Activated T-cell treated with anti-CD3 and anti-CD28 coated beads, Interleukin-2, amount 50 U/mL, for 24 hours (primary cell): ENCODE measurements at regions not wholly inside any gene's neighbourhood (a gene's known extent, or its start where the extent isn't known, plus 50 kb on each side); places are given as distances from the start of the nearest gene placed in this dataset.
"Not testable (repeated sequence)": the region's sequence is repeated elsewhere in the genome, so short reads cannot be mapped to it uniquely, and the experiment has no call there.

Source experiments
- DNase-seq: peaks from one replicate; pipeline ENCODE4 v3.0.0-alpha.2; 2020
- H3K27ac Mint-ChIP-seq: 2 replicates; pipeline ENCODE4 v1.8.0; 2020; ENCODE audit warnings: mild to moderate bottlenecking, mixed read lengths
- H3K27me3 Mint-ChIP-seq: 2 replicates; pipeline ENCODE4 v1.8.0; 2020; ENCODE audit warnings: mixed read lengths
- H3K36me3 Mint-ChIP-seq: 2 replicates; pipeline ENCODE4 v1.8.0; 2020; ENCODE audit warnings: low read depth, mixed read lengths
- H3K4me1 Mint-ChIP-seq: 2 replicates; pipeline ENCODE4 v1.8.0; 2020; ENCODE audit warnings: low read depth, mixed read lengths
- H3K4me3 Mint-ChIP-seq: 2 replicates; pipeline ENCODE4 v1.8.0; 2020; ENCODE audit warnings: mild to moderate bottlenecking, moderate library complexity, mixed read lengths
- H3K9me3 Mint-ChIP-seq: 2 replicates; pipeline ENCODE4 v1.8.0; 2020; ENCODE audit warnings: mixed read lengths

DNA sequence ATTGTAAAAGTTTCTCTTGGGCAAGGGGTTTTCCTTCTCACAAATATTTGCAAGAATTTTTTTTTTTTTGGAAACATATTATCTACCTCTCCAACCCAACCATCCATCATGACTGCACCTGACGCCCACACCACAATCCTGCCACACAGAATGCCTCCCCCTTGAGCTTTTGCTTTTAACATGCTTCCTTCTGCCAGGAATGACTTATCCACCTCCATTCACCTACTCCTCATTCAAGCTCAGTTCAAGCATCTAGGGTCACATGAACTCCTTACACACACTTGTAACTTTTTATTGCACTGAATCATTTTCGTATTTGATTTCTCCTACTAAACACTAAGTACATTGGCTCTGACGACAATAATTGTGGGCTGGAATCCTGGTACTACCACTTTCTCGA lies 660.1 kb upstream of the AUTS2 start:
- Mint-ChIP-seq H3K27me3 (no peaks in the 10 kb centered on the region), H3K27ac (no peak overlapping the region), H3K4me1 (no peaks in the 10 kb centered on the region), H3K9me3 (peaks cover 46% of the 10 kb centered on the region), H3K36me3 (no peaks in the 10 kb centered on the region), H3K4me3 (no peak overlapping the region)
- no peak for DNase-seq

DNA sequence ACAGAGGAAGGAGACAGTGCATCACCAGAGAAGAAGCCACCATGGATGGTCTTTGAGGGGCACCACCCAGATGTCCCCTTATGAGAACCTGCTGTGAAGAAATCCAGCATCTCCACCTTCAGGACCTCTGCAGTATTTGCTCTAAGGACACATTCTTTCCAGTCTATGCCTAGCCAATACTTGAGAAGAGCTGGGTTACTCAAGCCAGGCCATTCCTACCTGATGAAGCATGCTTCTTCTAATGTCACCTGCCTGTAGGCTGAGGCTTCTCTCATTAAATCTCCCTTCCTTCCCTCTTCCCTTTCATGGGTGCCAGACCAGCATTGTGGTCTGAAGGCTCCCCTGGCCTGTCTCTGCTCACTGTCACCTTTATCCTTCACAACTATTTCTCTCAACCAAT lies 654.5 kb upstream of the AUTS2 start:
- no peak for DNase-seq
- no peaks in the 10 kb centered on the region for H3K27me3 Mint-ChIP-seq
- H3K4me3 Mint-ChIP-seq, result no peak overlapping the region
- no peaks in the 10 kb centered on the region for H3K36me3 Mint-ChIP-seq
- peaks cover 28% of the 10 kb centered on the region for H3K9me3 Mint-ChIP-seq
- H3K4me1 Mint-ChIP-seq, result no peaks in the 10 kb centered on the region
- H3K27ac Mint-ChIP-seq, result no peak overlapping the region

DNA sequence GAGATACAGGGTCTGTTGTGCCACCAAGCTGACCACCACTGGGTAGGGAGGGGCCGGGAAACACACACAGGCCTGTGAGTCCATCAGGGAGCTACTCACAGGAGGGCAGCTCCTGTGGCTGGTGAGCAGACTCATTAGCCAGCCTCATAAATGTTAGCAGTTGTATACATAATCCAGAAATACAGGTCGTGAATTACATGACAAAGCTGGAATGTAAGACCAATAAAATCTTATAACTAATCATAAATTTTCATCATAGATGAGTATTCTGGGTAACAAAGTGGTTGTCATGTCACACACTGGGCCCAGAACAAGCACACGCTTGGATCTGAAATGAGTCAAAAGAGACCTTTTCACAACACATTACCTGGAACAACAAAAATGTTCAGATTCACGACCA lies 642.6 kb upstream of the AUTS2 start:
- H3K4me1 Mint-ChIP-seq, result no peaks in the 10 kb centered on the region
- no peak overlapping the region for H3K4me3 Mint-ChIP-seq
- DNase-seq, result no peak
- H3K36me3 Mint-ChIP-seq, result no peaks in the 10 kb centered on the region
- no peaks in the 10 kb centered on the region for H3K27me3 Mint-ChIP-seq
- no peak overlapping the region for H3K27ac Mint-ChIP-seq
- H3K9me3 Mint-ChIP-seq, result peaks cover 12% of the 10 kb centered on the region

DNA sequence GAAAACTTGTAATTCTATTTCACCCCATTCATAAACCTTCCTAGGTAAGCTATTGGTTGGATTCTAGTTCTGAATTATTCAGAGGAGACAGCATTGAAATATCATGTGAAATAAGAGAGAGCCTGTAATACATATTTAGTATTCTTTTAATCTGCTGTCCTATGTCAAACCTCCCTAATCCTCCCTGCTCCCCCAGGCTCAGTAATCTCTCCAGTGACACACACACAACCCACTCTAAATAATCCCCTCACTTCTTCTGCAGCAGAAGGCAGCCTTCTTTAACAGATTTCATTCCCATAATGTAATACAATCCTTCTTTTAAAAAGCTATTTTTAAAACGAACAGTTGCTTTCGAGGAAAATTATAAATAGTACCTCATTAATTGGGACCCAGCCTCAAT lies 639.7 kb upstream of the AUTS2 start:
- H3K4me3 Mint-ChIP-seq, result no peak overlapping the region
- DNase-seq, result no peak
- H3K27ac Mint-ChIP-seq, result no peak overlapping the region
- no peaks in the 10 kb centered on the region for H3K27me3 Mint-ChIP-seq
- no peaks in the 10 kb centered on the region for H3K36me3 Mint-ChIP-seq
- no peaks in the 10 kb centered on the region for H3K4me1 Mint-ChIP-seq
- peaks cover 17% of the 10 kb centered on the region for H3K9me3 Mint-ChIP-seq

DNA sequence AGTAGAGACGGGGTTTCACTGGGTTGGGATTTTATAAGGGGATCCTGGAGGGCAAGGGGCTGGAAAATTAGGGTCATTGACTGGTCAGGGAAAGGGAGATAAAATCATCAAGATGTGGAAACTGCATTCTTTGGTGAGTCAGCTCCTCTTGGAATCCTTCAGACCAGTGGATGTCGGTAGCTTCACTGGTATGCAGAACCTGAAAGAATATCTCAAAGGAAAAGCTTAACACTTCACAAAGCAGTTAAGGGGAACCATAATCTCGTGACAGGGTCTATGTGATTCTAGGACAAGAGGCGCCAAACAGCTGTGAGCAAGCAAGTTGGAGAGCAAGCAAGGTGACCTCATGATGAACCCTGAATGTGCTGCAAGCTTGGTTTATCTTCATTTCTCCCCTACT lies 634.7 kb upstream of the AUTS2 start:
- no peak for DNase-seq
- no peaks in the 10 kb centered on the region for H3K27me3 Mint-ChIP-seq
- H3K36me3 Mint-ChIP-seq, result no peaks in the 10 kb centered on the region
- no peaks in the 10 kb centered on the region for H3K4me1 Mint-ChIP-seq
- no peak overlapping the region for H3K27ac Mint-ChIP-seq
- peaks cover 8% of the 10 kb centered on the region for H3K9me3 Mint-ChIP-seq
- no peak overlapping the region for H3K4me3 Mint-ChIP-seq

DNA sequence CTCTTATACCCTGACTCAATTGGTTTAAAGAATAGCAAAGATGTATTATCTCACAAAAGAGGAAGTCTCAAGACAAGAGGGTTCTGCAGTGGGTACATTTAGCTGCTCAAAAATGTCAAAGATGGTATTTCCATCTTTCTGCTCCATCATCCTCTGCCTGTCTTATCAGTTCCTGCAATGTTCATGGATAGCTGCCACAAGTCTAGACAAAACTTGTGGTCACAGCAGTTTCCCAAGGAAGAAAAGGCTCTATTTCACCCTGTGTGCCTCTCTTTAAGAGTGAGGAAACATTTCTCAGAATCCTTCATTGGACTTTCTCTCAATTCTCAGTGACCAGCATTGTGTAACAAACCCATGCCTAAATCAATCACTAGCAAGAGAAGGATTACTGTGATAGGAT lies 634.2 kb upstream of the AUTS2 start:
- Mint-ChIP-seq H3K27me3 (no peaks in the 10 kb centered on the region), H3K4me1 (no peaks in the 10 kb centered on the region), H3K36me3 (no peaks in the 10 kb centered on the region), H3K27ac (no peak overlapping the region), H3K4me3 (no peak overlapping the region), H3K9me3 (peaks cover 8% of the 10 kb centered on the region)
- no peak for DNase-seq

DNA sequence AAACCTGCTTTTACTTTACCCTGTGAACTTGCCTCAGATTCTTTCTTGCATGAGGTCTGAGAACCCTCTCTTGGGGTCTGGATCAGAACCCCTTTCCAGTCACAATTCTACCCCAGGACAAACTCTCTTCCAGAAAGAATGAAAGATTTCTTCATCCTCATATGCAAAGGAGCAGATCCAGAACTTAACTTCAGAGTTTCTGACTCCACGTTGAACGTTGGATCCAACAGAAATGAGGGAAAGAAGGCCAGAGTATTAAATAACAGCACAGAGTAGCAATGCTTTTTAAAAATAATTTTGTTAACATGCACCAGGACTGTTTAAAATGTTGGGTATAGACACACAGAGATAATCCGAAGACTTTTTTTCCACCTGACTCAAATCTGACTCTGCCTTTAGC lies 632.9 kb upstream of the AUTS2 start:
- peaks cover 10% of the 10 kb centered on the region for H3K9me3 Mint-ChIP-seq
- no peak overlapping the region for H3K4me3 Mint-ChIP-seq
- H3K36me3 Mint-ChIP-seq, result no peaks in the 10 kb centered on the region
- H3K27ac Mint-ChIP-seq, result no peak overlapping the region
- H3K27me3 Mint-ChIP-seq, result no peaks in the 10 kb centered on the region
- no peaks in the 10 kb centered on the region for H3K4me1 Mint-ChIP-seq
- DNase-seq, result no peak

DNA sequence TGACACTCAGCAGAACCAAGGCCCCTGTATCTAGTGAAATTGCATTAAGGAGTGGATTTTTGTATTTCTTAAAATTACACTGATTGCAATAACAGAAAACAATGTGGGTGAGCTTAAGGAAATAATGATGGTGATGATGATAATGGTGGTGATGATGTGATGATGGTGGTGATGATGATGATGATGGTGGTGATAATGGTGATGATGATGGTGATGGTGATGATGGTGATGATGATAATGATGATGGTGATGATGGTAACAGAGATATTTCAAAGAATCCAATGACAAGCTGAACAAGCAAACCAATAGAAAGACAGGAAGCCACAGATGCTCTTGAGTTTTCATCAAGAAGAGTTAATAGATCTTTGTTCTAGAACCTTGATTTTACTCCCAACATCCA lies 630.7 kb upstream of the AUTS2 start:
- Mint-ChIP-seq H3K4me3 (no peak overlapping the region), H3K36me3 (no peaks in the 10 kb centered on the region), H3K4me1 (no peaks in the 10 kb centered on the region), H3K27me3 (no peaks in the 10 kb centered on the region), H3K9me3 (peaks cover 10% of the 10 kb centered on the region), H3K27ac (no peak overlapping the region)
- no peak for DNase-seq

DNA sequence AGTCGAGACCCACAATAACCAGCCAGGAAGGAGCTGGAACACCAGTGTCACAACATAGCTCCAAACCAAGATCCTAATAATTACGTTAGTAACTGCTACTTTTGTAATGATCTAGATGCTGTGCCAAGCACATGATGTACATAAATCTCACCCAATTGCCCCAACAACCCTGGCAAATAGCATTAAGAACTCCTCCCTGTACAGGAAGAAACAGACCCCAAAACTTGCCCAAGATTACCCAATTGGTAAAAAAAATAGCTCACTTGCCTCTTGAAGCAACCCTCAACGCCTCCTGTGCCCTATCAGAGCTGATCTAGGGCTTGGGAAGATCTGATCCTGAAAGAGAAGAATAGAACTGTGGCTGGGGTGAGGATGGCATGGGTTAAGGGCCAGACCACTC lies 628.7 kb upstream of the AUTS2 start:
- Mint-ChIP-seq H3K4me3 (no peak overlapping the region), H3K4me1 (no peaks in the 10 kb centered on the region), H3K36me3 (no peaks in the 10 kb centered on the region), H3K27ac (no peak overlapping the region), H3K27me3 (no peaks in the 10 kb centered on the region), H3K9me3 (peaks cover 7% of the 10 kb centered on the region)
- DNase-seq, result no peak

DNA sequence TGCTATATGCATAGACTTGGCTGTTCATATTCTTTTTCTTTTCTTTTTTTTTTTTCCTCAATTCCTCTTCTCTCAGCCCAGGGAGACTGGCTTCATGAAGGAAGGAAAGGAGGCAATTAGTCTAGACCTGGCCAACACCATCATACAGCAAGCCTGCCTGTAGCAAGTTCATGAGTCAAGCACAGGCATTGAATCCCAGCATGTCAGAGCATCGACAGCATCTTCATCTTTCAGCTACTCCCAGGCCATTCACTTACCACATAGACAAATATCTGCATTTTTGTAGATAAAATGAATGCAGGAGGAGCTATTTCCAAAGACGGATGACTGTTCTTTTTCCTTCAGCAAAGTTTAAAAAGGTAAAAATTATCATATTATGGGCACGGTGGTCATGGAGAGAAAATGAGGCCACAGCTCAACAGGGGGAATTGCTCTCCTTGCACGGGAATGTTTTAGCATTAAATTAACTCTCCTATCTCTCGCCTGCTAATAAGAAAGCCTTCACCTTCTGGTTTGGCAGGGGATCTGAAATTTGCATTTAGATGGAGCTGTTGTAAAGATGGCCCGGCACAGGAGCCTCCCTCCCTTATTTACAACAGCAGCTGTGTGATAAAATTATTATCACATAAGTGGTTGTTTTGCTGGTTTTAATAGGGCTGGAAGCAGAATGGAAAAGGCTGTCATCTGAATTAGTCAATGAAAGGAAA lies 626.5 kb upstream of the AUTS2 start:
- Mint-ChIP-seq H3K36me3 (no peaks in the 10 kb centered on the region), H3K4me3 (no peak overlapping the region), H3K27me3 (no peaks in the 10 kb centered on the region), H3K9me3 (peaks cover 8% of the 10 kb centered on the region), H3K4me1 (no peaks in the 10 kb centered on the region), H3K27ac (no peak overlapping the region)
- no peak for DNase-seq

DNA sequence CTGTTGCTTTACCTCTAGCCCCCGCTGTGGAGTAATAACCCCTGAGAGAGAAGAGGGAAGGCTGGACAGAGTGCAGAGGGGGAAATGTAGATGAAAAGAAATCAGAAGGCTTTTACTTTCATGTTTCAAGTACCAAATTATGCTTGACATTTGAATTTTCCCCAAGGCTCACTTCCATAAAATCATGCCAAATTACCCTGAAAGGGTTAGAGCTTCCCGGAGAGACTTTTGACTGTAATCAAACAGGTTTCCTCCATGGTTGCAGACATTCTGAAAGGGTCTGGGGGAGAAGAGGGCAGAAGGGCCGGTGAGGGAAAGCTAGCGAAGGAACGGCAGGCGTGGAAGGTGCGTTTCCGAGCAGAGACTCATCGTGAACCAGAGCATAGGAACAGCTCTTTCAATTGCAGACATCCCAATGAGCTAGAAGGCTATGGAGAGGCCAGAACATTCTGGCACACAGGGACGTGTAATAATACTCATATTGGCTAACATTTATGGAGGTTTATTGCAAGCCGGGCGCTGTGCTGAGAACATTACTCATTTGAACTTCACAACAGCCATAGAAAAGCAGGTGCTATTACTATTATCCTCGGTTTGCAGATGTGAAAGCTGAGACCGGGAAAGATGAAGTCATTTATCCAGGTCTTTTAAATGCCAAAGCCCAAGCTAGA lies 620.8 kb upstream of the AUTS2 start:
- H3K27ac Mint-ChIP-seq, result no peak overlapping the region
- no peak overlapping the region for H3K4me3 Mint-ChIP-seq
- H3K27me3 Mint-ChIP-seq, result no peaks in the 10 kb centered on the region
- no peaks in the 10 kb centered on the region for H3K36me3 Mint-ChIP-seq
- no peaks in the 10 kb centered on the region for H3K4me1 Mint-ChIP-seq
- no peak for DNase-seq
- peaks cover 21% of the 10 kb centered on the region for H3K9me3 Mint-ChIP-seq

DNA sequence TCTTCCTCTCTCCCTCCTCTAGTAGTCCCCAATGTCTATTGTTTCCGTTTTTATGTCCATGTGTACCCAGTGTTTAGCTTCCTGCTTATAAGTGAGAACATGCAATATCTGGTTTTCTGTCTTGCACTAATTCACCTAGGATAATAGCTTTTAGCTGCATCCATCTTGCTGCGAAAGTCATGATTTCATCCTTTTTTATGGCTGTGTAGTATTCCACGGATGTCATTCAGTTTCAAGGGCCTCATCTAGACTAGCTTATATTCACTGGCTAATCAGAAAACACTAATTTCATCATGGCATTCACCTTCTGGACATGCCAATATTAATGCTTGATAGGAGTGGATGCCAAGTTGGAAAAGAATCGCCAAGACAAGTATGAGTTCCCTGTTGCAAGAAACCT lies 619.6 kb upstream of the AUTS2 start:
- H3K27me3 Mint-ChIP-seq, result no peaks in the 10 kb centered on the region
- no peaks in the 10 kb centered on the region for H3K4me1 Mint-ChIP-seq
- H3K27ac Mint-ChIP-seq, result no peak overlapping the region
- H3K4me3 Mint-ChIP-seq, result no peak overlapping the region
- DNase-seq, result no peak
- H3K9me3 Mint-ChIP-seq, result peaks cover 21% of the 10 kb centered on the region
- H3K36me3 Mint-ChIP-seq, result no peaks in the 10 kb centered on the region

DNA sequence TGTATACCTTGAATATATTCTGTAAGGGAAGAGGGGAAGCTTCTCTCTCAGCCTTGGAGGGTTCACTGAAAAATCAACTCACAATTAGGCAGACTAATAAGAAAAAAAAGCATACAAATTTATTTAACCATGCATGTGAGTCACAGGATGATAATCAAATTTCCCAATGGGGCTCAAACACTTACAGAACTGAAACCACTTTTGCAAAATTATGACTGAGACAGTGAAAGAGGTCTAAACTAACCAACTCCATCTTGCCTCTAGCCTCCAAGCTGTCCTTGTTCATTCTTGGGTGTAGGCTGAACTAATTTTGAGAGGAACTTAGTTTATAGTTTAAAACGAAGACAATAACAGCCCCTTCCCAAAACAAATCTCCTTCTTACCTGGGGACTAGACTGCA lies 618.3 kb upstream of the AUTS2 start:
- Mint-ChIP-seq H3K36me3 (no peaks in the 10 kb centered on the region), H3K4me3 (no peak overlapping the region), H3K27ac (no peak overlapping the region), H3K9me3 (peaks cover 27% of the 10 kb centered on the region), H3K4me1 (no peaks in the 10 kb centered on the region), H3K27me3 (no peaks in the 10 kb centered on the region)
- no peak for DNase-seq

DNA sequence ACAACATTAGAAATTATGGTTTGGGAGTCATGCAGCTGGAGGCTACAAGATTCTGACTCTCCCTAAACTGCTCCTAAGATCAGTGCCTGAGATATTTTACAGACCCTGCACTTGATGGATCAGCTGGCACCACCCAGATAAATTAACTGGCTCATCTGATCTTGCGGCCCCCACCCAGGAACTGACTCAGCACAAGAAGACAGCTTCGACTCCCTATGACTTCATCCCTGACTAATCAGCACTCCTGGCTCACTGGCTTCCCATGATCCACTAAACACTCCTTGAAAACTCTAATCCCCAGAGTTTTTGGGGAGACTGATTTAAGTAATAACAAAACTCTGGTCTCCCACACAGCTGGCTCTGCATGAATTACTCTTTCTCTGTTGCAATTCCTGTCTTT lies 617.8 kb upstream of the AUTS2 start:
- not testable (repeated sequence) for H3K36me3 Mint-ChIP-seq, H3K27ac Mint-ChIP-seq, H3K27me3 Mint-ChIP-seq, DNase-seq, H3K4me1 Mint-ChIP-seq, H3K4me3 Mint-ChIP-seq
- H3K9me3 Mint-ChIP-seq, result peaks cover 27% of the 10 kb centered on the region

DNA sequence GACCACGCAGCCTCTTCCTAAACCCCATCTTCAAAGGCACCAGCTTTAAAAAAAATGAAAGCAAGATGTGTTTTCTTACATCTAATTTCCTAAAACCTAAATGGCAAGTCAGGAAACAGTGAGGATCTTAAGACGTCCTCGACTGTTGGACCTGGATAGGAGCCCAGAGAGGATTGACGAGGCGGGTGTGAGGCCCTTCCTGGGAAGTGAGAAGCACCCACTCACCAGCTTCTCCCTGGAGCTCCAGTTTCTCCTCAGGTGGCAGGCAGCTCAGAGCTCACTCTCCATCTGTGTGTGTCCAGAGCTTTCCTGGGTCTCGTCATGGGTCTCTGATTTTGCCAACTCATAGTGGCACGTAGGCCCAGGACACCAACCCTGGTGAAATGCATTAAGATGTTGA lies 614.0 kb upstream of the AUTS2 start:
- DNase-seq, result no peak
- no peak overlapping the region for H3K27ac Mint-ChIP-seq
- no peaks in the 10 kb centered on the region for H3K4me1 Mint-ChIP-seq
- H3K4me3 Mint-ChIP-seq, result no peak overlapping the region
- H3K27me3 Mint-ChIP-seq, result no peaks in the 10 kb centered on the region
- no peaks in the 10 kb centered on the region for H3K36me3 Mint-ChIP-seq
- H3K9me3 Mint-ChIP-seq, result peaks cover 31% of the 10 kb centered on the region

DNA sequence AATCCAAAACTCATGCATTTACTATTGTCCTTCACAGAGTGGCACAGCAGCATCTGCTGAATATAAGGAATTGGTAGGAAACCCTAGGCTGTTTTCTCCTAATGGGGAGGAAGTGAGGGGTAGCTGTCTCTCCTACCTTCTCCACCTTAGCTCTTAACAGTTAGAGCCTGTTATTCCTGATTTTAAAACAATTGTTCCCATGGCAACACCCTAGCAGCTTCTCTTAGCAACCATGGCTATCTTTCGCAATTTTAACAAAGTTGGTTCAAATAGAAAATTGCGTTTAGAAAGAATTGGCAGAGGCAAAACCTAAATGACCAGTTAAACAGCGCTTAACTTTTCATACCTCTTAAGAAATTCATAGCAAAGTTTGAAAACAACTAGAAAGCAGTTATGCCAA lies 603.4 kb upstream of the AUTS2 start:
- Mint-ChIP-seq H3K27me3 (no peaks in the 10 kb centered on the region), H3K4me3 (no peak overlapping the region), H3K27ac (no peak overlapping the region), H3K36me3 (no peaks in the 10 kb centered on the region), H3K9me3 (peaks cover 13% of the 10 kb centered on the region), H3K4me1 (no peaks in the 10 kb centered on the region)
- no peak for DNase-seq
